ENCODE measurements at regions not wholly inside any gene's neighbourhood (a gene's known extent, or its start where the extent isn't known, plus 50 kb on each side); places are given as distances from the start of the nearest gene placed in this dataset.
A peak's percentile ranks its signal among the peaks of the same experiment; 100 is the strongest.

- no peak for TF ChIP-seq ZNF274 (IDR thresholded peaks at IDR 0.05; ENCODE audit: low read depth, low read length)
- H3K4me3 ChIP-seq (ENCODE audit: low read length), result peak overlapping the region; percentile 25; the same call in 1 of the 2 replicates
Observed at GRCh38 chr11:115919341-115920091, 415.3 kb upstream of the CADM1 start.

GRCh38 chr11:115918576-115918975 lies 414.4 kb upstream of the CADM1 start:
- no peak overlapping the region for H3K4me3 ChIP-seq (ENCODE audit: low read length)
- TF ChIP-seq ZNF274 (IDR thresholded peaks at IDR 0.05; ENCODE audit: low read depth, low read length), result no peak

- TF ChIP-seq ZNF274 (IDR thresholded peaks at IDR 0.05; ENCODE audit: low read depth, low read length), result no peak
- H3K4me3 ChIP-seq (ENCODE audit: low read length), result no peak overlapping the region
Observed at GRCh38 chr11:115916608-115917007, 412.4 kb upstream of the CADM1 start.

GRCh38 chr11:115912484-115912945 lies 408.3 kb upstream of the CADM1 start:
- no peak overlapping the region for H3K4me3 ChIP-seq (ENCODE audit: low read length)
- no peak for TF ChIP-seq ZNF274 (IDR thresholded peaks at IDR 0.05; ENCODE audit: low read depth, low read length)

GRCh38 chr11:115911613-115912346 lies 407.6 kb upstream of the CADM1 start:
- no peak for TF ChIP-seq ZNF274 (IDR thresholded peaks at IDR 0.05; ENCODE audit: low read depth, low read length)
- H3K4me3 ChIP-seq (ENCODE audit: low read length), result no peak overlapping the region

- TF ChIP-seq ZNF274 (IDR thresholded peaks at IDR 0.05; ENCODE audit: low read depth, low read length), result no peak
- H3K4me3 ChIP-seq (ENCODE audit: low read length), result no peak overlapping the region
Observed at GRCh38 chr11:115910379-115910778, 406.2 kb upstream of the CADM1 start.

GRCh38 chr11:115906171-115906570 lies 402.0 kb upstream of the CADM1 start:
- no peak for TF ChIP-seq ZNF274 (IDR thresholded peaks at IDR 0.05; ENCODE audit: low read depth, low read length)
- no peak overlapping the region for H3K4me3 ChIP-seq (ENCODE audit: low read length)

- H3K4me3 ChIP-seq (ENCODE audit: low read length), result no peak overlapping the region
- TF ChIP-seq ZNF274 (IDR thresholded peaks at IDR 0.05; ENCODE audit: low read depth, low read length), result no peak
Observed at GRCh38 chr11:115905341-115906000, 401.3 kb upstream of the CADM1 start.

GRCh38 chr11:115903179-115903578 lies 399.0 kb upstream of the CADM1 start:
- H3K4me3 ChIP-seq (ENCODE audit: low read length), result no peak overlapping the region
- no peak for TF ChIP-seq ZNF274 (IDR thresholded peaks at IDR 0.05; ENCODE audit: low read depth, low read length)

- no peak for TF ChIP-seq ZNF274 (IDR thresholded peaks at IDR 0.05; ENCODE audit: low read depth, low read length)
- no peak overlapping the region for H3K4me3 ChIP-seq (ENCODE audit: low read length)
Observed at GRCh38 chr11:115901069-115901468, 396.9 kb upstream of the CADM1 start.

GRCh38 chr11:115900111-115900510 lies 395.9 kb upstream of the CADM1 start:
- TF ChIP-seq ZNF274 (IDR thresholded peaks at IDR 0.05; ENCODE audit: low read depth, low read length), result no peak
- no peak overlapping the region for H3K4me3 ChIP-seq (ENCODE audit: low read length)

- TF ChIP-seq ZNF274 (IDR thresholded peaks at IDR 0.05; ENCODE audit: low read depth, low read length), result no peak
- H3K4me3 ChIP-seq (ENCODE audit: low read length), result no peak overlapping the region
Observed at GRCh38 chr11:115897707-115898106, 393.5 kb upstream of the CADM1 start.

- no peak for TF ChIP-seq ZNF274 (IDR thresholded peaks at IDR 0.05; ENCODE audit: low read depth, low read length)
- H3K4me3 ChIP-seq (ENCODE audit: low read length), result no peak overlapping the region
Observed at GRCh38 chr11:115896084-115896483, 391.9 kb upstream of the CADM1 start.

- TF ChIP-seq ZNF274 (IDR thresholded peaks at IDR 0.05; ENCODE audit: low read depth, low read length), result no peak
Observed at GRCh38 chr11:115895594-115895993, 391.4 kb upstream of the CADM1 start.

GRCh38 chr11:115894176-115894575 lies 390.0 kb upstream of the CADM1 start:
- no peak for TF ChIP-seq ZNF274 (IDR thresholded peaks at IDR 0.05; ENCODE audit: low read depth, low read length)
- no peak overlapping the region for H3K4me3 ChIP-seq (ENCODE audit: low read length)

More at GRCh38 chr11:115895594-115895993, 391.4 kb upstream of the CADM1 start:
- H3K4me3 ChIP-seq (ENCODE audit: low read length), result no peak overlapping the region

Data from GM08714 (cell line).